ENCODE measurements at regions not wholly inside any gene's neighbourhood (a gene's known extent, or its start where the extent isn't known, plus 50 kb on each side); places are given as distances from the start of the nearest gene placed in this dataset.
"Not testable (repeated sequence)": the region's sequence is repeated elsewhere in the genome, so short reads cannot be mapped to it uniquely, and the experiment has no call there.

DNA sequence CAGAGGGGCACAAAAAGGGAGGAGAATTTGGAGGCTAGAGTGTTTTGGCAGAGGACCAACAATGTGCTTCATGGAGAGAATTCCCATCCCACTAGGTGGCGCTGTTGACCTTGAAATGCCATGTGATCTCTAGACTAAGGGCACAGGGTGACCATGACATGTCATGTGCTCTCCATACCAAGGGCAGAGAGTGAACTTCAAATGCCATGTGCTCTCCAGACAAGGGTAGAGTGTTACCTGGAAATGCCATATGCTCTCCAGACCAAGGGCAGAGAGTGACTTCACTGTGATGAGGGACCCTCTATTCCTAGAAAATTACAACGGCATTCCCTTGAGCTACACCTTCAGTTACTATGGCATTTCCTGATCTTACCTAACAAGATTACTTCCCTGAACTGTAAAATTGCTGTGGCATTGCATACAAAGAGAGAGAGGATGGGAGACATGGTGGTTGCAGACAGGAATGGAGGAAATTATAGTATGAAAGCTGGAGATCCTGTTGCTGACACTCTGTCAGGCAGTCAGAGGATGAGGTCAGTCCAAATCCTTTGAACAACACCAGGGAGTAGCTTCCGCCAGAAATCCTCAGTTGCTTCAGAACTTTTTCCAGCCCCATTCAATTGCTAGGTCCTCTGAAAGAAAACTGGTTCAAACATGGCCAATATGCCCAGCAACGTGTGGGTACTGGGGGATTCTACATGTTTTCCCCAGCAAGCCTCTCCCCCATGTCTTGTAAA, 60.9 kb upstream of the ACSM6 start:
- TF ChIP-seq, protein P1, sequence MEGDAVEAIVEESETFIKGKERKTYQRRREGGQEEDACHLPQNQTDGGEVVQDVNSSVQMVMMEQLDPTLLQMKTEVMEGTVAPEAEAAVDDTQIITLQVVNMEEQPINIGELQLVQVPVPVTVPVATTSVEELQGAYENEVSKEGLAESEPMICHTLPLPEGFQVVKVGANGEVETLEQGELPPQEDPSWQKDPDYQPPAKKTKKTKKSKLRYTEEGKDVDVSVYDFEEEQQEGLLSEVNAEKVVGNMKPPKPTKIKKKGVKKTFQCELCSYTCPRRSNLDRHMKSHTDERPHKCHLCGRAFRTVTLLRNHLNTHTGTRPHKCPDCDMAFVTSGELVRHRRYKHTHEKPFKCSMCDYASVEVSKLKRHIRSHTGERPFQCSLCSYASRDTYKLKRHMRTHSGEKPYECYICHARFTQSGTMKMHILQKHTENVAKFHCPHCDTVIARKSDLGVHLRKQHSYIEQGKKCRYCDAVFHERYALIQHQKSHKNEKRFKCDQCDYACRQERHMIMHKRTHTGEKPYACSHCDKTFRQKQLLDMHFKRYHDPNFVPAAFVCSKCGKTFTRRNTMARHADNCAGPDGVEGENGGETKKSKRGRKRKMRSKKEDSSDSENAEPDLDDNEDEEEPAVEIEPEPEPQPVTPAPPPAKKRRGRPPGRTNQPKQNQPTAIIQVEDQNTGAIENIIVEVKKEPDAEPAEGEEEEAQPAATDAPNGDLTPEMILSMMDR (IDR thresholded peaks at IDR 0.05): peak; percentile 47
- no peak overlapping the region for H3K27ac Mint-ChIP-seq
- Histone ChIP-seq H3K27ac (ENCODE audit: low read depth in 1 of 2, low read length in 2 of 2) (no peak overlapping the region), H3K4me1 (ENCODE audit: insufficient read depth, low read length) (no peaks in the 10 kb centered on the region), H3K9me3 (ENCODE audit: control insufficient read depth in 1 of 2, insufficient read depth in 1 of 2, low read length in 2 of 2) (no peaks in the 10 kb centered on the region), H3K36me3 (ENCODE audit: insufficient read depth, low read length) (no peaks in the 10 kb centered on the region), H3K4me3 (ENCODE audit: low read length) (no peak overlapping the region), H3K27me3 (ENCODE audit: control insufficient read depth in 1 of 2, insufficient read depth in 2 of 2, low read length in 2 of 2) (no peaks in the 10 kb centered on the region)
- POLR2A ChIA-PET: no interaction called here
- intact Hi-C loops (cut with DNase I, micrococcal nuclease): loop anchor here (1.0 to 10.0 kb wide), 4 partner anchors 109 to 469 kb away; no protein-coding TSS in a partner anchor
- DNase-seq (peak; percentile 18 to 78 (median 44)), ATAC-seq (ENCODE audit: poor library complexity) (no peak)
- no peaks in the 10 kb centered on the region for H3K4me1 Mint-ChIP-seq (ENCODE audit: low read depth)
- no peak overlapping the region for H3K4me3 Mint-ChIP-seq
- H3K27me3 Mint-ChIP-seq: no peaks in the 10 kb centered on the region
- H3K36me3 Mint-ChIP-seq (ENCODE audit: low read depth): no peaks in the 10 kb centered on the region
- H3K9me3 Mint-ChIP-seq: no peaks in the 10 kb centered on the region
- CTCF ChIA-PET: no interaction called here

DNA sequence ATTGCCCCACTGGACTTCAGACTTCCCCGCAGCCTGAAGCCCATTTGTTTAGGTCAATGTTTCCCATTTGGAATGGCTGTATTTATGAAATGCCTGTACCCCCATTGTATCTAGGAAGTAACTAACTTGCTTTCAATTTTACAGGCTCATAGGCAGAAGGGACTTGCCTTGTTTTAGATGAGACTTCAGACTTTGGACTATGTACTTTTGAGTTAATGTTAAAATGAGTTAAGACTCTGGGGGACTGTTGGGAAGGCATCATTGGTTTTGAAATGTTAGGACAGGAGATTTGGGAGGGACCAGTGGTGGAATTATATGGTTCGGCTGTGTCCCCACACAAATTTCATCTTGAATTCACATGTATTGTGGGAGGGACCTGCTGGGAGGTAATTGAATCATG, 61.1 kb upstream of the CYP2C8 start:
- H3K27ac Mint-ChIP-seq; POLR2A ChIA-PET; H3K9me3 Mint-ChIP-seq; H3K4me3 Mint-ChIP-seq; ATAC-seq (ENCODE audit: poor library complexity); H3K4me1 ChIP-seq (ENCODE audit: insufficient read depth, low read length); H3K9me3 ChIP-seq (ENCODE audit: control insufficient read depth in 1 of 2, insufficient read depth in 1 of 2, low read length in 2 of 2); H3K36me3 ChIP-seq (ENCODE audit: insufficient read depth, low read length); H3K36me3 Mint-ChIP-seq (ENCODE audit: low read depth); H3K27ac ChIP-seq (ENCODE audit: low read depth in 1 of 2, low read length in 2 of 2); H3K27me3 Mint-ChIP-seq; CTCF ChIA-PET; DNase-seq; H3K4me3 ChIP-seq (ENCODE audit: low read length); H3K4me1 Mint-ChIP-seq (ENCODE audit: low read depth); H3K27me3 ChIP-seq (ENCODE audit: control insufficient read depth in 1 of 2, insufficient read depth in 2 of 2, low read length in 2 of 2): not testable (repeated sequence)
- intact Hi-C loops (cut with DNase I, micrococcal nuclease): loop anchor here (5.0 to 10.0 kb wide), 3 partner anchors 112 to 472 kb away; no protein-coding TSS in a partner anchor

DNA sequence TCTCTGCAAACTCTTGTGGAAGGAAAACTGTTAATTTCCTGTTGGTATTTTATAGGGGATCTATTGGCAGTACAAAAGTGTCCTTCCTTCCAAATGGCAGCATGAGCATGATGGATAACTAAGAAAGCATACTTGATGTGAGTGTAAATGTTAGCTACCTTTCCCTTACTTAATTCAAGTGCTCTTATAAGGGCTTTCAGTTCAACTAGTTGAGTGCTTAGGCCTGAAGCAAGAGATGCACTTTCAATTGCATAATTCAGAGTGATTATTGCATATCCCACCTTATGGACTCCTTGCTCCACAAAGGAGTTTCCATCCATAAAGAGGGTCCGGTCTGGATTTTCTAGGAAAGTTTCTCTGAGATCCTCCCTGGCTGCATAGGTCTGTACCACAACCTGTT, 56.3 kb upstream of the CYP2C8 start:
- intact Hi-C loops (cut with DNase I, micrococcal nuclease): no loop called here
- Mint-ChIP-seq H3K27ac (no peak overlapping the region), H3K9me3 (peaks cover 7% of the 10 kb centered on the region), H3K27me3 (peaks cover 4% of the 10 kb centered on the region), H3K4me1 (ENCODE audit: low read depth) (no peaks in the 10 kb centered on the region), H3K4me3 (no peak overlapping the region), H3K36me3 (ENCODE audit: low read depth) (no peaks in the 10 kb centered on the region)
- Histone ChIP-seq H3K4me1 (ENCODE audit: insufficient read depth, low read length) (no peaks in the 10 kb centered on the region), H3K27ac (ENCODE audit: low read depth in 1 of 2, low read length in 2 of 2) (no peak overlapping the region), H3K36me3 (ENCODE audit: insufficient read depth, low read length) (no peaks in the 10 kb centered on the region), H3K9me3 (ENCODE audit: control insufficient read depth in 1 of 2, insufficient read depth in 1 of 2, low read length in 2 of 2) (no peaks in the 10 kb centered on the region), H3K27me3 (ENCODE audit: control insufficient read depth in 1 of 2, insufficient read depth in 2 of 2, low read length in 2 of 2) (peaks cover 0 to 2% of the 10 kb centered on the region in 2 experiments), H3K4me3 (ENCODE audit: low read length) (no peak overlapping the region)
- DNase-seq (no peak), ATAC-seq (ENCODE audit: poor library complexity) (no peak)
- ChIA-PET POLR2A (no interaction called here), CTCF (no interaction called here)
- TF ChIP-seq, protein P1 (IDR thresholded peaks at IDR 0.05): no peak

DNA sequence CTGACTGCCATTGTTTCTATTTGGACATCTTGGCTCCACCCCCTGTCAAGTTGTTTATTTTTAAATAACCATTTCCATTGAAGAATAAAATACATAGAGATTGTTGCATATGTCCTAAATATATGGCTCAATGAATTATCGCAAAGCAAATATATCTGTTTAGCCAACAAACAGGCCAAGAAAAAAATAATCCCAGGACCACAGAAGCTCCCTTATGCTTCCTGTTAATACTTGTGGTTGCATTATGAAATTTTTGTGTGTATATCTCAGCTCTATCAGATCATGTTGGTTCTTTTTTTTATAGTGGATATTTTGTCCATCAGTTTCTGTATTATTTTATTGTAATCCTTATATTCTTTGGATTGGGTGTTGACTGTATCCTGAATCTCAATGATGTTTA, 53.4 kb upstream of the CYP2C8 start:
- ChIA-PET POLR2A (no interaction called here), CTCF (no interaction called here)
- Mint-ChIP-seq H3K9me3 (peaks cover 14% of the 10 kb centered on the region), H3K27me3 (peaks cover 6% of the 10 kb centered on the region), H3K27ac (no peak overlapping the region), H3K36me3 (ENCODE audit: low read depth) (no peaks in the 10 kb centered on the region), H3K4me3 (no peak overlapping the region), H3K4me1 (ENCODE audit: low read depth) (no peaks in the 10 kb centered on the region)
- H3K36me3 ChIP-seq (ENCODE audit: insufficient read depth, low read length): no peaks in the 10 kb centered on the region
- TF ChIP-seq, protein P1 (IDR thresholded peaks at IDR 0.05): no peak
- intact Hi-C loops (cut with DNase I, micrococcal nuclease): no loop called here
- H3K4me1 ChIP-seq (ENCODE audit: insufficient read depth, low read length): no peaks in the 10 kb centered on the region
- no peak for ATAC-seq (ENCODE audit: poor library complexity)
- no peak overlapping the region for H3K27ac ChIP-seq (ENCODE audit: low read depth in 1 of 2, low read length in 2 of 2)
- H3K9me3 ChIP-seq (ENCODE audit: control insufficient read depth in 1 of 2, insufficient read depth in 1 of 2, low read length in 2 of 2): no peaks in the 10 kb centered on the region
- DNase-seq: no peak
- no peak overlapping the region for H3K4me3 ChIP-seq (ENCODE audit: low read length)
- peaks cover 0 to 2% of the 10 kb centered on the region in 2 experiments for H3K27me3 ChIP-seq (ENCODE audit: control insufficient read depth in 1 of 2, insufficient read depth in 2 of 2, low read length in 2 of 2)

All from CD4-positive, alpha-beta T cell (primary cell).